Hepatocyte (in vitro differentiated cells): ENCODE measurements at regions not wholly inside any gene's neighbourhood (a gene's known extent, or its start where the extent isn't known, plus 50 kb on each side); places are given as distances from the start of the nearest gene placed in this dataset.
"Not testable (repeated sequence)": the region's sequence is repeated elsewhere in the genome, so short reads cannot be mapped to it uniquely, and the experiment has no call there.

ENCODE experiments used
- DNase-seq: peaks from one replicate; pipeline ENCODE4 v3.0.0-alpha.2; 2016; ENCODE audit warnings: low spot score
- H2AFZ ChIP-seq: fragments of 200-600 bp; sonication (generic); 2 replicates; pipeline ENCODE4 v1.6.0; 2016; ENCODE audit warnings: antibody characterized with exemption, mild to moderate bottlenecking
- H3K27ac ChIP-seq: fragments of 200-600 bp; sonication (generic); 2 replicates; pipeline ENCODE4 v1.5.1; 2016; ENCODE audit warnings: mild to moderate bottlenecking
- H3K27me3 ChIP-seq: fragments of 200-600 bp; sonication (generic); 2 replicates; pipeline ENCODE4 v1.6.1; 2016
- H3K36me3 ChIP-seq: fragments of 200-600 bp; sonication (generic); replicated peaks from 2 replicates; pipeline ENCODE4 v1.5.1; 2016; ENCODE audit warnings: low read depth; ENCODE audit not compliant: insufficient read depth
- H3K4me1 ChIP-seq: fragments of 200-600 bp; sonication (generic); 2 replicates; pipeline ENCODE4 v1.5.1; 2016; ENCODE audit warnings: mild to moderate bottlenecking, moderate library complexity; ENCODE audit not compliant: insufficient read depth
- H3K4me2 ChIP-seq: fragments of 200-600 bp; sonication (generic); 2 replicates; pipeline ENCODE4 v1.6.0; 2016
- H3K4me3 ChIP-seq: fragments of 200-600 bp; sonication (generic); 2 replicates; pipeline ENCODE4 v1.5.1; 2016; ENCODE audit warnings: mild to moderate bottlenecking
- H3K79me2 ChIP-seq: fragments of 200-600 bp; sonication (generic); 2 replicates; pipeline ENCODE4 v1.6.0; 2017; ENCODE audit warnings: mild to moderate bottlenecking
- H3K9me2 ChIP-seq: fragments of 200-600 bp; sonication (generic); replicated peaks from 2 replicates; pipeline ENCODE4 v1.6.0; 2017; ENCODE audit warnings: mild to moderate bottlenecking; ENCODE audit not compliant: insufficient read depth
- H3K9me3 ChIP-seq: fragments of 200-600 bp; sonication (generic); 2 replicates; pipeline ENCODE4 v1.5.1; 2016; ENCODE audit warnings: low read depth, mild to moderate bottlenecking
- H4K20me1 ChIP-seq: fragments of 200-600 bp; sonication (generic); 2 replicates; pipeline ENCODE4 v1.6.0; 2016; ENCODE audit warnings: mild to moderate bottlenecking; ENCODE audit not compliant: insufficient read depth, poor library complexity, severe bottlenecking
- EZH2 ChIP-seq: fragments of 200-600 bp; sonication (generic); IDR thresholded peaks from 2 replicates; pipeline ENCODE4 v1.6.1; 2016; ENCODE audit warnings: antibody characterized with exemption, mild to moderate bottlenecking, borderline replicate concordance
- EZH2phosphoT487 ChIP-seq: fragments of 200-600 bp; sonication (generic); IDR thresholded peaks from one replicate; pipeline ENCODE4 v1.6.1; 2018; ENCODE audit warnings: antibody characterized with exemption, mild to moderate bottlenecking, low read depth, moderate library complexity; ENCODE audit not compliant: unreplicated experiment, severe bottlenecking
- WGBS: methylation state at CpG from one replicate; pipeline ENCODE4 v1.1.6; 2016; ENCODE audit warnings: low lambda C conversion rate; ENCODE audit errors: missing lambda C conversion rate; 5-methylcytosine and 5-hydroxymethylcytosine counted together
- TF ChIP-seq, protein P1 (sequence below): fragments of 200-600 bp; sonication (generic); IDR thresholded peaks from 2 replicates; pipeline ENCODE4 v1.5.1; 2016; ENCODE audit warnings: antibody characterized with exemption, mild to moderate bottlenecking; ENCODE audit not compliant: poor library complexity

DNA sequence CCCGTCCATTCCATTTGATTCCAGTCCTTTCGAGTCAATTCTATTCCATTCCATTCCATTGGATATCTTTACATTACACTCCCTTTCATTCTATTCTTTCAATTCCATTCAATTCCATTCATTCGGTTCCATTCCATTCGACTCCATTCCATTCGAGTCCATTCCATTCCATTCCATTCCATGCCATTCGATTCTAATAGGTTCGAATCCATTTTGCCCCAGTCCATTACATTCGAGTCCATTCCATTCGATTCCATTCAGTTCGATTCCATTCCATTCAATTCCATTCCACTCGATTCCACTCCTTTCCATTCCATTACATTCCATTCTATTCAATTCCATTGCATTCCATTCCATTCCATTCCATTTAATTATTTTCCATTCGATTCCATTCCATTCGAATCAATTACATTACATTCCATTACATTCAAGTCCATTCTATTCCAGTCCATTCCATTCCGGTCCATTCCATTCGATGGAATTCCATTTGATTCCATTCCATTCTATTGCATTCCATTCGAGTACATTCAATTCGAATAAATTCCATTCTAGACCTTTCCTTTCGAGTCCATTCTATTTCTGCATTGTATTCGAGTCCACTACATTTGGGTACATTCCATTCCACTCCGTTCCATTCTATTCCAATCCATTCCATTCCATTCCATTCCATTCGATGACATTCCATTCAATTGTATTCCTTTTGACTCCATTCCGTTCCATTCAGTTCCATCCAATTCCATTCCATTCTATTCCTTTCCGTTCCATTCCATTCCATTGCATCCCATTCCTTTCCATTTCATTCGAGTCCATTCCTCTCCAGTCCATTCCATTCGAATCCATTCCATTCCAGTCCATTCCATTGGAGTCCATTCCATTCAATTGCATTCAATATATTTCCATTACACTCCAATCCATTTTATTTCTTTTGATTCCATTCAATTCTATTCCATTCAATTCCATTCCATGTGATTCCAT, 2604.8 kb upstream of the TPTE start:
- no peak for DNase-seq
- no peaks in the 10 kb centered on the region for H3K4me1 ChIP-seq
- H2AFZ ChIP-seq: no peak overlapping the region
- no peak overlapping the region for H3K27ac ChIP-seq
- WGBS: 82% methylated on average over 25 of the region's 25 CpGs
- no peaks in the 10 kb centered on the region for H3K27me3 ChIP-seq
- TF ChIP-seq, protein P1, sequence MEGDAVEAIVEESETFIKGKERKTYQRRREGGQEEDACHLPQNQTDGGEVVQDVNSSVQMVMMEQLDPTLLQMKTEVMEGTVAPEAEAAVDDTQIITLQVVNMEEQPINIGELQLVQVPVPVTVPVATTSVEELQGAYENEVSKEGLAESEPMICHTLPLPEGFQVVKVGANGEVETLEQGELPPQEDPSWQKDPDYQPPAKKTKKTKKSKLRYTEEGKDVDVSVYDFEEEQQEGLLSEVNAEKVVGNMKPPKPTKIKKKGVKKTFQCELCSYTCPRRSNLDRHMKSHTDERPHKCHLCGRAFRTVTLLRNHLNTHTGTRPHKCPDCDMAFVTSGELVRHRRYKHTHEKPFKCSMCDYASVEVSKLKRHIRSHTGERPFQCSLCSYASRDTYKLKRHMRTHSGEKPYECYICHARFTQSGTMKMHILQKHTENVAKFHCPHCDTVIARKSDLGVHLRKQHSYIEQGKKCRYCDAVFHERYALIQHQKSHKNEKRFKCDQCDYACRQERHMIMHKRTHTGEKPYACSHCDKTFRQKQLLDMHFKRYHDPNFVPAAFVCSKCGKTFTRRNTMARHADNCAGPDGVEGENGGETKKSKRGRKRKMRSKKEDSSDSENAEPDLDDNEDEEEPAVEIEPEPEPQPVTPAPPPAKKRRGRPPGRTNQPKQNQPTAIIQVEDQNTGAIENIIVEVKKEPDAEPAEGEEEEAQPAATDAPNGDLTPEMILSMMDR: no peak
- no peak for TF ChIP-seq EZH2
- no peak for TF ChIP-seq EZH2phosphoT487
- no peaks in the 10 kb centered on the region for H3K9me2 ChIP-seq
- no peaks in the 10 kb centered on the region for H3K36me3 ChIP-seq
- no peak overlapping the region for H3K4me2 ChIP-seq
- peaks cover 39% of the 10 kb centered on the region for H3K9me3 ChIP-seq
- no peak overlapping the region for H3K4me3 ChIP-seq
- H4K20me1 ChIP-seq: no peaks in the 10 kb centered on the region
- no peaks in the 10 kb centered on the region for H3K79me2 ChIP-seq

DNA sequence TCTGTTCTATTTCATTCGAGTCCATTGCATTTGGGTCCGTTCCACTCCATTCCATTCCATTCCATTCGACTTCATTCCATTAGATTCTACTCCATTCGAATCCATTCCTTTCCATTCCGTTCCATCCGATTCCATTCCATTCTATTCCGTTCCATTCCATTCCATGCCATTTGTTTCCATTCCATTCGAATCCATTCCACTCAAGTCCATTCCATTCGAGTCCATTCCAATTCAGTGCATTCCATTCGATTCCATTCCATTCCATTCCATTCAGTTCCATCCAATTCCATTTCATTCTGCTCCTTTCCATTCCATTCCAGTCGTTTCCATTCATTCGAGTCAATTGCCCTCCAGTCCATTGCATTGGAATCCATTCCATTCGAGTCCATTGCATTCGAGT, 2603.7 kb upstream of the TPTE start:
- Histone ChIP-seq H3K4me2 (no peak overlapping the region), H4K20me1 (no peaks in the 10 kb centered on the region), H3K27me3 (no peaks in the 10 kb centered on the region), H3K9me2 (no peaks in the 10 kb centered on the region), H3K4me1 (no peaks in the 10 kb centered on the region), H2AFZ (no peak overlapping the region), H3K79me2 (no peaks in the 10 kb centered on the region), H3K9me3 (peaks cover 49% of the 10 kb centered on the region), H3K36me3 (no peaks in the 10 kb centered on the region), H3K4me3 (no peak overlapping the region), H3K27ac (no peak overlapping the region)
- WGBS: 73% methylated on average over 14 of the region's 14 CpGs
- peak; percentile 28 for DNase-seq
- no peak for TF ChIP-seq EZH2
- TF ChIP-seq EZH2phosphoT487: no peak
- TF ChIP-seq, protein P1: no peak

DNA sequence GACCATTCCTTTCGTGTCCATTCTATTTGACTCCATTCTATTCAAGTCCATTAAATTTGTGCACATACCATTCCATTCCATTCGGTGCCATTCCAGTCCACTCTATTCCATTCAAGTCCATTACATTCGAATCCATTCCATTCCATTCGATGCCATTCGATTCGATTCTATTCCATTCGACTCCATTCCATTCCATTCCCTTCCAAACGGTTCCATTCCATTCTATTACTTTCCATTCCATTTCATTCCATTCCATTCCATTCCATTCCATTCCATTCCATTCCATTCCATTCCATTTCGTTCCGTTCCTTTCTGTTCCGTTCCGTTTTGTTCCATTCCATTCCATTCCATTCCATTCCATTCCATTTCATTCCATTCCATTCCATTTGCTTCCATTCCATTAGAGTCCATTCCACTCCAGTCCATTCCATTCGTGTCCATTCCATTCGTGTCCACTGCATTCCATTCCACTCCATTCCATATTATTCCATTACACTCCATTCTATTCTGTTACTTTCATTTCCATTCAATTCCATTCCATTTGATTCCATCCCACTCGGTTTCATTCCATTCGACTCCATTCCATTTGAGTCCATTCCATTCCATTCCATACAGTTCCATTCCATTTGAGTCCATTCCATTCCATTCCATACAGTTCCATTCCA, 2595.3 kb upstream of the TPTE start:
- H3K27ac ChIP-seq, H4K20me1 ChIP-seq, H3K27me3 ChIP-seq, H3K9me2 ChIP-seq, H2AFZ ChIP-seq, H3K4me2 ChIP-seq, H3K4me1 ChIP-seq, H3K4me3 ChIP-seq, H3K79me2 ChIP-seq, H3K36me3 ChIP-seq: not testable (repeated sequence)
- H3K9me3 ChIP-seq: peaks cover 79% of the 10 kb centered on the region
- WGBS: 73% methylated on average over 16 of the region's 16 CpGs
- peak; percentile 16 for DNase-seq

DNA sequence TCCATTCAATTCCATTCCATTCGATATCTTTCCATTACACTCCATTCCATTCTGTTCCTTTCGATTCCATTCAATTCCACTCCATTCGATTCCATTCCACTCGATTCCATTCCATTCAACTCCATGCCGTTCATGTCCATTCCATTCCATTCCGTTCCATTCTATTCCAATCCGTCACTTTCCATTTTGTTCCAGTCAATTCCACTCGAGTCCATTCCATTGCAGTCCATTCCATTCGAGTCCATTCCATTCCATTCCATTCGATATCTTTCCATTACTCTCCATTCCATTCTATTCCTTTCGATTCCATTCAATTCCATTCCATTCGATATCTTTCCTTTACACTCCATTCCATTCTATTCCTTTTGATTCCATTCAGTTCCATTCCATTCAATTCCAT, 2592.9 kb upstream of the TPTE start:
- H4K20me1 ChIP-seq, H3K4me3 ChIP-seq, H3K27ac ChIP-seq, H3K27me3 ChIP-seq, H2AFZ ChIP-seq, H3K36me3 ChIP-seq, H3K4me2 ChIP-seq, H3K4me1 ChIP-seq, DNase-seq, H3K79me2 ChIP-seq, H3K9me2 ChIP-seq: not testable (repeated sequence)
- 83% methylated on average over 12 of the region's 12 CpGs for WGBS
- peaks cover 80% of the 10 kb centered on the region for H3K9me3 ChIP-seq

DNA sequence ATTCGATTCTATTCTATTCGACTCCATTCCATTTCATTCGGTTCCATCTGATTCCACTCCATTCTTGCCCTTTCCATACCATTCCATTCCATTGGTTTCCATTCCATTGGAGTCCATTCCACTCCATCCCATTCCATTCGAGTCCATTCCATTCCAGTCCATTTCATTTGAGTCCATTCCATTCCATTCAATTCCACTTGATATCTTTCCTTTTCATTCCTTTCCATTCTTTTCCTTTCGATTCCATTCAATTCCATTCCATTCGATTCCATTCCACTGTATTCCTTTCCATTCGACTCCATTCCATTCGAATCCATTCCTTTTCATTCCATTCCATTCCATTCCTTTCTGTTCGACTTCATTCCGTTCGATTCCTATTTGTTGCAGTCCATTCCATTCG, 2591.8 kb upstream of the TPTE start:
- peaks cover 70% of the 10 kb centered on the region for H3K9me3 ChIP-seq
- not testable (repeated sequence) for H3K4me2 ChIP-seq, H3K36me3 ChIP-seq, H4K20me1 ChIP-seq, H3K27ac ChIP-seq, DNase-seq, H3K4me3 ChIP-seq, H3K79me2 ChIP-seq, H3K27me3 ChIP-seq, H2AFZ ChIP-seq, H3K9me2 ChIP-seq, H3K4me1 ChIP-seq
- WGBS: 75% methylated on average over 12 of the region's 12 CpGs

DNA sequence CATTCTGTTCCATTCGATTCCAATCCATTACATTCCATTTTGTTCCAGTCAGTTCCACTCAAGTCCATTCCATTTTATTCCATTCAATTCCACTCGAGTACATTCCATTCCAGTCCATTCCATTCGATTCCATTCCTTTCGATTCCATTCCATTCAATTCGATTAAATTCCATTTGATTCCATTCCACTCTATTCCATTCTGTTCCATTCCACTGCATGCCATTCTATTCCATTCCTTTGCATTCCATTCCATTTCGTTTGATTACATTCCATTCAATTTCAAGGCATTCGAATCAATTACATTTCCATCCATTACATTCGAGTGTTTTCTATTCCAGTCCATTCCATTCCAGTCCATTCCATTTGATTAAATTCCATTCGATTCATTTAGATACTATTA, 2590.9 kb upstream of the TPTE start:
- not testable (repeated sequence) for H3K9me2 ChIP-seq, H3K79me2 ChIP-seq, H4K20me1 ChIP-seq, DNase-seq, H3K27ac ChIP-seq, H2AFZ ChIP-seq, H3K27me3 ChIP-seq, H3K4me2 ChIP-seq, H3K36me3 ChIP-seq, H3K4me3 ChIP-seq, H3K4me1 ChIP-seq
- WGBS: 72% methylated on average over 9 of the region's 9 CpGs
- peaks cover 70% of the 10 kb centered on the region for H3K9me3 ChIP-seq
